A549 (cell line): ENCODE measurements at regions not wholly inside any gene's neighbourhood (a gene's known extent, or its start where the extent isn't known, plus 50 kb on each side); places are given as distances from the start of the nearest gene placed in this dataset.
A peak's percentile ranks its signal among the peaks of the same experiment; 100 is the strongest.

ENCODE experiments used
- ATAC-seq, 2 experiments: fragments of 200-7000 bp in 1 of 2; fragments of >200 bp in 1 of 2; cut with Nextera tagmentation in 1 of 2; cut with Tn5 transposase in 1 of 2; 3 replicates each; pipeline versions ENCODE4 v1.8.0 to v1.9.1; 2018 to 2020; ENCODE audit warnings: mild to moderate bottlenecking in 1 of 2, moderate library complexity in 1 of 2
- CTCF ChIA-PET: fragments of 300-600 bp; sonication (Branson Sonifier 250); formaldehyde crosslinking; extraction: SDS; loops from one replicate; lab custom pipeline; 2021; ENCODE audit warnings: antibody characterized with exemption, inconsistent platforms; lab: Yijun Ruan, JAX
- POLR2A ChIA-PET: fragments of 350-600 bp; formaldehyde crosslinking; extraction: SDS; loops from one replicate; lab custom pipeline; 2021; ENCODE audit warnings: antibody characterized with exemption, inconsistent platforms; lab: Yijun Ruan, JAX
- DNase-seq, 2 experiments: peaks; one replicate each; pipeline versions ENCODE4 v3.0.0 to v3.0.0-alpha.2; 2011 to 2016; ENCODE audit warnings: low read depth in 1 of 2, low spot score in 1 of 2
- FAIRE-seq: peaks from 2 replicates; lab custom pipeline; 2011; peaks lifted over from hg19 to GRCh38; lab: Jason Lieb, UNC
- H3K27ac ChIP-seq, 2 experiments: fragments of >200 bp; sonication (Bioruptor Twin); formaldehyde crosslinking; 3 replicates each; pipeline ENCODE4 v1.5.1; 2016 to 2017
- H3K4me1 ChIP-seq: fragments of >200 bp; sonication (Bioruptor Twin); formaldehyde crosslinking; 3 replicates; pipeline ENCODE4 v1.6.1; 2016
- H3K4me2 ChIP-seq: fragments of >200 bp; sonication (Bioruptor Twin); formaldehyde crosslinking; 3 replicates; pipeline ENCODE4 v1.6.1; 2016
- H3K4me3 ChIP-seq: fragments of >200 bp; sonication (Bioruptor Twin); formaldehyde crosslinking; 3 replicates; pipeline ENCODE4 v1.5.1; 2016
- H3K9me3 ChIP-seq: fragments of >200 bp; sonication (Bioruptor Twin); formaldehyde crosslinking; 3 replicates; pipeline ENCODE4 v1.6.1; 2016
- CBX2 ChIP-seq: fragments of 200-600 bp; sonication (generic); IDR thresholded peaks from 2 replicates; pipeline ENCODE4 v1.6.1; 2016; ENCODE audit warnings: low read depth, mild to moderate bottlenecking, borderline replicate concordance
- CEBPB ChIP-seq, 2 experiments: fragments of >200 bp in 1 of 2; sonication (Bioruptor Twin) in 1 of 2; formaldehyde crosslinking in 1 of 2; IDR thresholded peaks; 2 replicates each; pipeline ENCODE4 v1.6.1; 2012 to 2016
- E2F6 ChIP-seq: IDR thresholded peaks from 2 replicates; pipeline ENCODE4 v1.6.1; 2012; ENCODE audit warnings: low read depth, borderline replicate concordance
- EHF ChIP-seq: fragments of 250-450 bp; sonication (Bioruptor Pico); IDR thresholded peaks from 2 replicates; pipeline ENCODE4 v1.5.0; 2020; ENCODE audit warnings: mild to moderate bottlenecking
- ELK1 ChIP-seq: fragments of 150-350 bp; IDR thresholded peaks from 2 replicates; pipeline ENCODE4 v1.6.1; 2014; ENCODE audit warnings: low read depth, mild to moderate bottlenecking, low read length
- FOSB ChIP-seq: fragments of 250-450 bp; sonication (Bioruptor Pico); IDR thresholded peaks from 2 replicates; pipeline ENCODE4 v1.5.0; 2020; ENCODE audit warnings: mild to moderate bottlenecking, moderate library complexity
- FOSL2 ChIP-seq, 2 experiments: fragments of 450-650 bp in 1 of 2; fragments of >200 bp in 1 of 2; sonication (Bioruptor Twin) in 1 of 2; formaldehyde crosslinking; IDR thresholded peaks; 2 replicates each; pipeline versions ENCODE4 v1.5.0 to v1.6.1; 2016 to 2020; ENCODE audit warnings: mild to moderate bottlenecking in 1 of 2, moderate library complexity in 1 of 2
- FOXS1 ChIP-seq: fragments of 250-450 bp; sonication (Bioruptor Pico); IDR thresholded peaks from 2 replicates; pipeline ENCODE4 v1.5.0; 2020; ENCODE audit warnings: mild to moderate bottlenecking, moderate library complexity
- GATA3 ChIP-seq: IDR thresholded peaks from 2 replicates; pipeline ENCODE4 v1.6.1; 2012; ENCODE audit warnings: borderline replicate concordance
- HEYL ChIP-seq: fragments of 250-450 bp; sonication (Bioruptor Pico); IDR thresholded peaks from 2 replicates; pipeline ENCODE4 v1.8.0; 2021; ENCODE audit warnings: mild to moderate bottlenecking, moderate library complexity
- HMGXB4 ChIP-seq: fragments of 250-450 bp; sonication (Bioruptor Pico); IDR thresholded peaks from 2 replicates; pipeline ENCODE4 v1.5.0; 2021; ENCODE audit warnings: mild to moderate bottlenecking, moderate library complexity, borderline replicate concordance
- HOXB13 ChIP-seq: fragments of 250-450 bp; sonication (Bioruptor Pico); IDR thresholded peaks from 2 replicates; pipeline ENCODE4 v1.5.0; 2020; ENCODE audit warnings: low read depth, mild to moderate bottlenecking, moderate library complexity
- HOXB5 ChIP-seq: fragments of 250-450 bp; sonication (Bioruptor Pico); IDR thresholded peaks from 2 replicates; pipeline ENCODE4 v1.5.0; 2020; ENCODE audit warnings: mild to moderate bottlenecking, moderate library complexity
- JUNB ChIP-seq: fragments of >200 bp; sonication (Bioruptor Twin); formaldehyde crosslinking; IDR thresholded peaks from 2 replicates; pipeline ENCODE4 v1.6.1; 2016
- KDM1A ChIP-seq: fragments of 200-600 bp; sonication (generic); IDR thresholded peaks from 2 replicates; pipeline ENCODE4 v1.6.1; 2016; ENCODE audit warnings: low read depth, mild to moderate bottlenecking
- KDM5A ChIP-seq: fragments of 200-600 bp; sonication (generic); IDR thresholded peaks from 2 replicates; pipeline ENCODE4 v1.6.1; 2016; ENCODE audit warnings: antibody characterized with exemption, mild to moderate bottlenecking
- MAFK ChIP-seq: fragments of 450-650 bp; IDR thresholded peaks from 2 replicates; pipeline ENCODE4 v1.6.1; 2014; ENCODE audit not compliant: partially characterized antibody
- MAX ChIP-seq: IDR thresholded peaks from 2 replicates; pipeline ENCODE4 v1.6.1; 2012
- MAZ ChIP-seq: fragments of 150-350 bp; IDR thresholded peaks from 2 replicates; pipeline ENCODE4 v1.6.1; 2014; ENCODE audit warnings: antibody characterized with exemption, low read depth, low read length, borderline replicate concordance
- NPAS2 ChIP-seq: fragments of 250-450 bp; sonication (Bioruptor Pico); IDR thresholded peaks from 2 replicates; pipeline ENCODE4 v1.8.0; 2022; ENCODE audit warnings: mild to moderate bottlenecking, moderate library complexity, borderline replicate concordance
- POLR2A ChIP-seq: IDR thresholded peaks from 2 replicates; pipeline ENCODE4 v1.6.1; 2012; ENCODE audit warnings: mild to moderate bottlenecking, low read length
- RCOR1 ChIP-seq: fragments of 150-350 bp; IDR thresholded peaks from 2 replicates; pipeline ENCODE4 v1.6.1; 2014; ENCODE audit warnings: antibody characterized with exemption, low read length, low read depth
- RFX5 ChIP-seq: fragments of 450-650 bp; IDR thresholded peaks from 2 replicates; pipeline ENCODE4 v1.7.1; 2014; ENCODE audit warnings: antibody characterized with exemption, mild to moderate bottlenecking, moderate library complexity
- RNF2 ChIP-seq: fragments of 200-600 bp; sonication (generic); IDR thresholded peaks from 2 replicates; pipeline ENCODE4 v1.6.1; 2016; ENCODE audit warnings: low read depth, mild to moderate bottlenecking, antibody characterized with exemption, moderate library complexity, borderline replicate concordance
- TFCP2L1 ChIP-seq: fragments of 250-450 bp; sonication (Bioruptor Pico); IDR thresholded peaks from 2 replicates; pipeline ENCODE4 v1.5.0; 2021; ENCODE audit warnings: mild to moderate bottlenecking
- ZFP36 ChIP-seq: fragments of 450-650 bp; IDR thresholded peaks from 2 replicates; pipeline ENCODE4 v1.6.1; 2014; ENCODE audit warnings: borderline replicate concordance; ENCODE audit not compliant: partially characterized antibody
- WGBS: methylation state at CpG from one replicate; pipeline ENCODE4 v1.1.6; 2017; ENCODE audit errors: missing lambda C conversion rate; 5-methylcytosine and 5-hydroxymethylcytosine counted together

GRCh38 chr12:34190054-34190453, 167.8 kb downstream of the ALG10 start:
- H3K4me1 ChIP-seq, result no peaks in the 10 kb centered on the region
- no peak for DNase-seq
- POLR2A ChIA-PET, result no interaction called here
- no peak overlapping the region for H3K4me2 ChIP-seq
- no peak for ATAC-seq
- TF ChIP-seq KDM5A (no peak), MAFK (peak; percentile 54)
- no peaks in the 10 kb centered on the region for H3K9me3 ChIP-seq
- H3K27ac ChIP-seq, result no peak overlapping the region
- CTCF ChIA-PET, result interaction anchor here (1.0 kb wide), 1 partner anchor 40 kb away, joined by 3 read pairs; no protein-coding TSS in a partner anchor
- no peak overlapping the region for H3K4me3 ChIP-seq
- no peak for FAIRE-seq
- WGBS, result 0% methylated on average over 1 of the region's 1 CpG

- POLR2A ChIA-PET, result no interaction called here
- TF ChIP-seq HMGXB4 (CRISPR knock-in tag) (no peak), HEYL (no peak), CBX2 (no peak), POLR2A (no peak), NPAS2 (CRISPR knock-in tag) (no peak), GATA3 (no peak), KDM5A (no peak), EHF (no peak), FOXS1 (CRISPR knock-in tag) (no peak), HOXB5 (CRISPR knock-in tag) (no peak), MAZ (no peak), RFX5 (no peak), KDM1A (no peak), FOSB (no peak), RNF2 (no peak), MAX (no peak), ZFP36 (no peak), CEBPB (IDR thresholded peaks at IDR 0.05) (no peak), ELK1 (no peak)
- DNase-seq (no peak), ATAC-seq (no peak), FAIRE-seq (no peak)
- no peak overlapping the region for H3K27ac ChIP-seq
- no peak overlapping the region for H3K4me2 ChIP-seq
- no peak overlapping the region for H3K4me3 ChIP-seq
- no peaks in the 10 kb centered on the region for H3K4me1 ChIP-seq
- WGBS, result under 1% methylated on average over 7 of the region's 7 CpGs
- CTCF ChIA-PET, result no interaction called here
- H3K9me3 ChIP-seq, result no peaks in the 10 kb centered on the region
These were observed 176.6 kb downstream of the ALG10 start for GRCh38 chr12:34198924-34199323.

- 50% methylated on average over 24 of the region's 27 CpGs for WGBS
- ChIA-PET POLR2A (no interaction called here), CTCF (interaction anchor here (0.8 kb wide), 1 partner anchor 14 kb away, joined by 3 read pairs; no protein-coding TSS in a partner anchor)
- Histone ChIP-seq H3K4me1 (no peaks in the 10 kb centered on the region), H3K27ac (no peak overlapping the region), H3K4me3 (no peak overlapping the region), H3K4me2 (no peak overlapping the region), H3K9me3 (no peaks in the 10 kb centered on the region)
- no peak for ATAC-seq
- no peak for DNase-seq
- no peak for FAIRE-seq
- TF ChIP-seq ELK1, result no peak
- TF ChIP-seq TFCP2L1 (CRISPR knock-in tag), result no peak
- TF ChIP-seq RCOR1, result no peak
- no peak for TF ChIP-seq FOSL2 (IDR thresholded peaks at IDR 0.05)
- no peak for TF ChIP-seq FOSL2 (CRISPR knock-in tag; IDR thresholded peaks at IDR 0.05)
- no peak for TF ChIP-seq ZFP36
- TF ChIP-seq HOXB5 (CRISPR knock-in tag), result no peak
- no peak for TF ChIP-seq JUNB
- no peak for TF ChIP-seq HOXB13
- no peak for TF ChIP-seq E2F6
These were observed 181.7 kb downstream of the ALG10 start for GRCh38 chr12:34203866-34204620.
